SK-N-SH (cell line): ENCODE measurements at regions not wholly inside any gene's neighbourhood (a gene's known extent, or its start where the extent isn't known, plus 50 kb on each side); places are given as distances from the start of the nearest gene placed in this dataset.

ENCODE experiments used
- CTCF ChIA-PET: fragments of 300-600, 350-600 bp; formaldehyde crosslinking; extraction: SDS; loops from one replicate; lab custom pipeline; 2021; lab: Yijun Ruan, JAX
- POLR2A ChIA-PET: fragments of 350-600 bp; sonication (Branson Sonifier 250); formaldehyde crosslinking; extraction: SDS; loops from one replicate; lab custom pipeline; 2020; ENCODE audit warnings: antibody characterized with exemption, inconsistent platforms; lab: Yijun Ruan, JAX
- DNase-seq: peaks from one replicate; pipeline ENCODE4 v3.0.0; 2012
- H2AFZ ChIP-seq: fragments of 200-600 bp; sonication (generic); 2 replicates; pipeline ENCODE4 v1.8.1; 2016; ENCODE audit warnings: antibody characterized with exemption, mild to moderate bottlenecking, low read depth
- H3F3A ChIP-seq: fragments of 200-600 bp; sonication (generic); replicated peaks from 2 replicates; pipeline ENCODE3; 2016; ENCODE audit warnings: antibody characterized with exemption, mild to moderate bottlenecking; ENCODE audit not compliant: insufficient read depth
- H3K27ac ChIP-seq, 2 experiments: fragments of 200-500 bp in 1 of 2; fragments of 200-600 bp in 1 of 2; sonication (Bioruptor generic) in 1 of 2; sonication (generic), shearing (Covaris generic) in 1 of 2; 2 replicates each; pipeline versions ENCODE4 v1.5.1 to v1.6.1; 2014 to 2016; ENCODE audit warnings: low read depth in 2 of 2, inconsistent platforms in 1 of 2, low read length in 1 of 2, mild to moderate bottlenecking in 1 of 2, mixed read lengths in 1 of 2
- H3K27me3 ChIP-seq: fragments of 200-600 bp; sonication (generic), shearing (Covaris generic); 2 replicates; pipeline ENCODE4 v1.6.1; 2016; ENCODE audit warnings: mixed run types; ENCODE audit not compliant: insufficient read depth
- H3K36me3 ChIP-seq, 2 experiments: fragments of 200-500 bp in 1 of 2; fragments of 200-600 bp in 1 of 2; sonication (Bioruptor generic) in 1 of 2; sonication (generic) in 1 of 2; replicated peaks in 1 of 2; 2 replicates each; pipeline versions ENCODE3 to v1.5.1; 2014 to 2016; ENCODE audit warnings: low read length in 1 of 2, mild to moderate bottlenecking in 1 of 2; ENCODE audit not compliant: insufficient read depth in 2 of 2, control insufficient read depth in 1 of 2
- H3K4me1 ChIP-seq, 2 experiments: fragments of 200-500 bp in 1 of 2; fragments of 200-600 bp in 1 of 2; sonication (Bioruptor generic) in 1 of 2; sonication (generic), shearing (Covaris generic) in 1 of 2; 2 replicates each; pipeline versions ENCODE4 v1.5.1 to v1.6.1; 2014 to 2016; ENCODE audit warnings: low read depth in 1 of 2, low read length in 1 of 2, mixed run types in 1 of 2; ENCODE audit not compliant: insufficient read depth in 2 of 2, control insufficient read depth in 1 of 2
- H3K4me2 ChIP-seq: fragments of 200-600 bp; sonication (generic), shearing (Covaris generic); 2 replicates; pipeline ENCODE4 v1.6.1; 2017; ENCODE audit warnings: mixed run types
- H3K4me3 ChIP-seq, 2 experiments: fragments of 200-500 bp in 1 of 2; fragments of 200-600 bp in 1 of 2; sonication (Bioruptor generic) in 1 of 2; sonication (generic), shearing (Covaris generic) in 1 of 2; 2 replicates each; pipeline versions ENCODE4 v1.5.1 to v1.8.1; 2014 to 2016; ENCODE audit warnings: low read depth in 2 of 2, inconsistent platforms in 1 of 2, low read length in 1 of 2, mild to moderate bottlenecking in 1 of 2, mixed read lengths in 1 of 2, moderate library complexity in 1 of 2
- H3K79me2 ChIP-seq: fragments of 200-600 bp; sonication (generic); 2 replicates; pipeline ENCODE4 v1.8.1; 2017; ENCODE audit warnings: mild to moderate bottlenecking; ENCODE audit not compliant: insufficient read depth
- H3K9ac ChIP-seq: fragments of 200-600 bp; sonication (generic); 2 replicates; pipeline ENCODE4 v1.6.1; 2017; ENCODE audit warnings: mixed run types
- H3K9me2 ChIP-seq: fragments of 200-600 bp; sonication (generic); 2 replicates; pipeline ENCODE4 v1.6.1; 2017; ENCODE audit warnings: mixed run types
- H3K9me3 ChIP-seq: fragments of 200-600 bp; sonication (generic); 2 replicates; pipeline ENCODE4 v1.6.1; 2017; ENCODE audit warnings: mixed run types, mild to moderate bottlenecking, moderate library complexity
- H4K20me1 ChIP-seq: fragments of 200-600 bp; sonication (generic); 2 replicates; pipeline ENCODE4 v1.6.1; 2017; ENCODE audit warnings: mild to moderate bottlenecking, mixed run types; ENCODE audit not compliant: insufficient read depth
- FOSL2 ChIP-seq: IDR thresholded peaks from 2 replicates; pipeline ENCODE4 v1.4.0; 2012; ENCODE audit warnings: low read depth, mild to moderate bottlenecking, moderate library complexity, borderline replicate concordance
- JUND ChIP-seq: IDR thresholded peaks from 2 replicates; pipeline ENCODE4 v1.4.0; 2012
- MXI1 ChIP-seq: IDR thresholded peaks from 2 replicates; pipeline ENCODE4 v1.6.1; 2012; ENCODE audit warnings: mild to moderate bottlenecking, low read depth, low read length, improper control_type of control experiment
- NRF1 ChIP-seq: IDR thresholded peaks from 2 replicates; pipeline ENCODE4 v1.6.1; 2012; ENCODE audit warnings: low read depth, mild to moderate bottlenecking, low read length
- POLR2AphosphoS5 ChIP-seq: IDR thresholded peaks from 2 replicates; pipeline ENCODE4 v1.6.1; 2012; ENCODE audit warnings: low read depth, low read length
- RAD21 ChIP-seq: IDR thresholded peaks from 2 replicates; pipeline ENCODE4 v1.6.1; 2012; ENCODE audit warnings: mild to moderate bottlenecking, low read length
- RCOR1 ChIP-seq: fragments of 150-350 bp; IDR thresholded peaks from 2 replicates; pipeline ENCODE4 v1.6.1; 2017; ENCODE audit warnings: antibody characterized with exemption, low read length
- RFX5 ChIP-seq: IDR thresholded peaks from 2 replicates; pipeline ENCODE4 v1.6.1; 2012; ENCODE audit warnings: mild to moderate bottlenecking, improper control_type of control experiment, low read length
- RXRA ChIP-seq: IDR thresholded peaks from 2 replicates; pipeline ENCODE4 v1.4.0; 2012; ENCODE audit warnings: low read depth, mild to moderate bottlenecking, borderline replicate concordance
- TCF12 ChIP-seq: IDR thresholded peaks from 2 replicates; pipeline ENCODE4 v1.4.0; 2012
- YY1 ChIP-seq: IDR thresholded peaks from 2 replicates; pipeline ENCODE4 v1.4.0; 2012; ENCODE audit warnings: low read depth, mild to moderate bottlenecking
- WGBS: methylation state at CpG from one replicate; pipeline ENCODE4 v1.1.6; 2017; ENCODE audit warnings: low lambda C conversion rate; 5-methylcytosine and 5-hydroxymethylcytosine counted together
- TF ChIP-seq, protein P1 (sequence below): IDR thresholded peaks from 2 replicates; pipeline ENCODE4 v1.4.0; 2012; ENCODE audit warnings: low read depth
- TF ChIP-seq, protein P2 (sequence below): fragments of 200-600 bp; sonication (generic); IDR thresholded peaks from 2 replicates; pipeline ENCODE4 v1.6.1; 2017; ENCODE audit warnings: antibody characterized with exemption, mild to moderate bottlenecking, moderate library complexity
- TF ChIP-seq, protein P3 (sequence below): IDR thresholded peaks from 2 replicates; pipeline ENCODE4 v1.6.1; 2012; ENCODE audit warnings: mild to moderate bottlenecking, low read depth, low read length, moderate library complexity

DNA sequence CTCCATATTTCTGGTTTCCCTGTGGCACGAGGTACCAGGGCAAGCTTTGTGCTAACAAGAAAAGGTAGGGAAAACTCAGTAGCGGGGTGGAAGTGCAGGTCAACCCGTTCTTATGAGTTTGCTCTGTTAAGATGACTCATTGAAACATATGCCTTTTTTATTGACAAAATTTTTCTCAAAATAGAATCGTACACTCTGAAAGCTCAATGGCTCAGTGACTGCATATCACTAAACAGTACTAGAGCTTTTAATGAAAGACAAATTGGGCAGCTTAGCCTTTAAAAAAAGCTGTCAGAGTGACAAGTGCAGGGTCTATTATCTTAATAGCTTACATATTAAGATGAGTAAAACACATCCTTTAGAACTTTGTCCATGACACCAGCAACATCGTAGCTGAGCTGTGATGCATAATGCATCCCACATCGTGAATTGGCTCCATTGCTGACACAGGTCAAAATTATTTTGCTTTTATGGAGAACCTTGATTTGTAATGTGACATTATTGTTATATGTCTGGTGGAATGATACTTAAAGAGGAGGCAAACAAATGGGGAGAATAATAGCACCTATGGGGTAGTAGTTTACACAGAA, 264.4 kb downstream of the ETV1 start:
- H3K27me3 ChIP-seq = no peaks in the 10 kb centered on the region
- H3K4me3 ChIP-seq = no peak overlapping the region
- DNase-seq = no peak
- H3K9me2 ChIP-seq = no peaks in the 10 kb centered on the region
- H2AFZ ChIP-seq = no peak overlapping the region
- H3K79me2 ChIP-seq = no peaks in the 10 kb centered on the region
- H3K4me2 ChIP-seq = no peak overlapping the region
- H3K9me3 ChIP-seq = no peaks in the 10 kb centered on the region
- no peaks in the 10 kb centered on the region for H3F3A ChIP-seq
- TF ChIP-seq, protein P1, sequence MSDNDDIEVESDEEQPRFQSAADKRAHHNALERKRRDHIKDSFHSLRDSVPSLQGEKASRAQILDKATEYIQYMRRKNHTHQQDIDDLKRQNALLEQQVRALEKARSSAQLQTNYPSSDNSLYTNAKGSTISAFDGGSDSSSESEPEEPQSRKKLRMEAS = no peak
- TF ChIP-seq, protein P2, sequence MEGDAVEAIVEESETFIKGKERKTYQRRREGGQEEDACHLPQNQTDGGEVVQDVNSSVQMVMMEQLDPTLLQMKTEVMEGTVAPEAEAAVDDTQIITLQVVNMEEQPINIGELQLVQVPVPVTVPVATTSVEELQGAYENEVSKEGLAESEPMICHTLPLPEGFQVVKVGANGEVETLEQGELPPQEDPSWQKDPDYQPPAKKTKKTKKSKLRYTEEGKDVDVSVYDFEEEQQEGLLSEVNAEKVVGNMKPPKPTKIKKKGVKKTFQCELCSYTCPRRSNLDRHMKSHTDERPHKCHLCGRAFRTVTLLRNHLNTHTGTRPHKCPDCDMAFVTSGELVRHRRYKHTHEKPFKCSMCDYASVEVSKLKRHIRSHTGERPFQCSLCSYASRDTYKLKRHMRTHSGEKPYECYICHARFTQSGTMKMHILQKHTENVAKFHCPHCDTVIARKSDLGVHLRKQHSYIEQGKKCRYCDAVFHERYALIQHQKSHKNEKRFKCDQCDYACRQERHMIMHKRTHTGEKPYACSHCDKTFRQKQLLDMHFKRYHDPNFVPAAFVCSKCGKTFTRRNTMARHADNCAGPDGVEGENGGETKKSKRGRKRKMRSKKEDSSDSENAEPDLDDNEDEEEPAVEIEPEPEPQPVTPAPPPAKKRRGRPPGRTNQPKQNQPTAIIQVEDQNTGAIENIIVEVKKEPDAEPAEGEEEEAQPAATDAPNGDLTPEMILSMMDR = no peak
- TF ChIP-seq POLR2AphosphoS5 = no peak
- no peak for TF ChIP-seq RCOR1
- no peak for TF ChIP-seq RXRA
- TF ChIP-seq, protein P3, sequence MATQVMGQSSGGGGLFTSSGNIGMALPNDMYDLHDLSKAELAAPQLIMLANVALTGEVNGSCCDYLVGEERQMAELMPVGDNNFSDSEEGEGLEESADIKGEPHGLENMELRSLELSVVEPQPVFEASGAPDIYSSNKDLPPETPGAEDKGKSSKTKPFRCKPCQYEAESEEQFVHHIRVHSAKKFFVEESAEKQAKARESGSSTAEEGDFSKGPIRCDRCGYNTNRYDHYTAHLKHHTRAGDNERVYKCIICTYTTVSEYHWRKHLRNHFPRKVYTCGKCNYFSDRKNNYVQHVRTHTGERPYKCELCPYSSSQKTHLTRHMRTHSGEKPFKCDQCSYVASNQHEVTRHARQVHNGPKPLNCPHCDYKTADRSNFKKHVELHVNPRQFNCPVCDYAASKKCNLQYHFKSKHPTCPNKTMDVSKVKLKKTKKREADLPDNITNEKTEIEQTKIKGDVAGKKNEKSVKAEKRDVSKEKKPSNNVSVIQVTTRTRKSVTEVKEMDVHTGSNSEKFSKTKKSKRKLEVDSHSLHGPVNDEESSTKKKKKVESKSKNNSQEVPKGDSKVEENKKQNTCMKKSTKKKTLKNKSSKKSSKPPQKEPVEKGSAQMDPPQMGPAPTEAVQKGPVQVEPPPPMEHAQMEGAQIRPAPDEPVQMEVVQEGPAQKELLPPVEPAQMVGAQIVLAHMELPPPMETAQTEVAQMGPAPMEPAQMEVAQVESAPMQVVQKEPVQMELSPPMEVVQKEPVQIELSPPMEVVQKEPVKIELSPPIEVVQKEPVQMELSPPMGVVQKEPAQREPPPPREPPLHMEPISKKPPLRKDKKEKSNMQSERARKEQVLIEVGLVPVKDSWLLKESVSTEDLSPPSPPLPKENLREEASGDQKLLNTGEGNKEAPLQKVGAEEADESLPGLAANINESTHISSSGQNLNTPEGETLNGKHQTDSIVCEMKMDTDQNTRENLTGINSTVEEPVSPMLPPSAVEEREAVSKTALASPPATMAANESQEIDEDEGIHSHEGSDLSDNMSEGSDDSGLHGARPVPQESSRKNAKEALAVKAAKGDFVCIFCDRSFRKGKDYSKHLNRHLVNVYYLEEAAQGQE = no peak
- TF ChIP-seq FOSL2 = no peak
- TF ChIP-seq JUND = no peak
- no peak for TF ChIP-seq MXI1
- no peak for TF ChIP-seq YY1
- no peak for TF ChIP-seq RFX5
- TF ChIP-seq TCF12 = no peak
- no peaks in the 10 kb centered on the region for H3K36me3 ChIP-seq
- ChIA-PET POLR2A (no interaction called here), CTCF (interaction anchor here (0.6 to 1.2 kb wide), 9 partner anchors 14 to 718 kb away, joined by 3 to 5 read pairs (median 3); no protein-coding TSS in a partner anchor)
- H3K9ac ChIP-seq = no peak overlapping the region
- H3K27ac ChIP-seq = no peak overlapping the region
- no peaks in the 10 kb centered on the region for H4K20me1 ChIP-seq
- H3K4me1 ChIP-seq = no peaks in the 10 kb centered on the region
- WGBS = 84% methylated on average over 6 of the region's 6 CpGs

DNA sequence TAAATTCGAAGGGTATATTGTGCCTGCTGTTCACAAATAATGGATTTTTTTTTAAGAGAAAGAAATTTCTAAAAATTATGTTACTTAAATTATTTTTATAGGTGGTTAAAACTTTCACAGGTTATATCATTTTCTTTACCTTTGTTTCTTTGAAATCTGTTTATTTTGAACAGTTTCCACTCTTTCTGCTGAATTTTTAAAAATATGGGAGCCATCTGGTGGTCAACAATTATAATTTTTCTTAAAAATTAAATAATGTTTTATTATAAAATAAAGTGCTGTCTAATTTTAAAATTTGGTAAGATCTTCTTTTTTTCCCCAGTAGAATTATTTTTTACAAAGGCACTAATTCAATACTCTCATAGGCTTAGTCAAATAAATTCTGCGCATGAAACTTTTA, 263.9 kb downstream of the ETV1 start:
- POLR2A ChIA-PET = no interaction called here
- no peaks in the 10 kb centered on the region for H3K36me3 ChIP-seq
- H2AFZ ChIP-seq = no peak overlapping the region
- no peak overlapping the region for H3K9ac ChIP-seq
- no peaks in the 10 kb centered on the region for H3K79me2 ChIP-seq
- H3K4me2 ChIP-seq = no peak overlapping the region
- H3F3A ChIP-seq = no peaks in the 10 kb centered on the region
- CTCF ChIA-PET = interaction anchor here (0.8 to 2.1 kb wide), 9 partner anchors 7 to 443 kb away, joined by 3 to 6 read pairs (median 3); no protein-coding TSS in a partner anchor
- no peaks in the 10 kb centered on the region for H3K9me2 ChIP-seq
- H3K27ac ChIP-seq = no peak overlapping the region
- no peaks in the 10 kb centered on the region for H4K20me1 ChIP-seq
- H3K4me3 ChIP-seq = no peak overlapping the region
- H3K27me3 ChIP-seq = no peaks in the 10 kb centered on the region
- H3K4me1 ChIP-seq = no peaks in the 10 kb centered on the region
- WGBS = 82% methylated on average over 2 of the region's 2 CpGs
- DNase-seq = no peak
- no peaks in the 10 kb centered on the region for H3K9me3 ChIP-seq
- TF ChIP-seq RCOR1 (no peak), NRF1 (no peak), RAD21 (peak; percentile 4; the same call in 1 of the 2 replicates)
- TF ChIP-seq, protein P2 = peak; percentile 39
